ENCODE measurements at regions not wholly inside any gene's neighbourhood (a gene's known extent, or its start where the extent isn't known, plus 50 kb on each side); places are given as distances from the start of the nearest gene placed in this dataset.

GRCh38 chr3:103991-104390, 92.6 kb upstream of the CHL1 start:
- TF ChIP-seq, protein P1, sequence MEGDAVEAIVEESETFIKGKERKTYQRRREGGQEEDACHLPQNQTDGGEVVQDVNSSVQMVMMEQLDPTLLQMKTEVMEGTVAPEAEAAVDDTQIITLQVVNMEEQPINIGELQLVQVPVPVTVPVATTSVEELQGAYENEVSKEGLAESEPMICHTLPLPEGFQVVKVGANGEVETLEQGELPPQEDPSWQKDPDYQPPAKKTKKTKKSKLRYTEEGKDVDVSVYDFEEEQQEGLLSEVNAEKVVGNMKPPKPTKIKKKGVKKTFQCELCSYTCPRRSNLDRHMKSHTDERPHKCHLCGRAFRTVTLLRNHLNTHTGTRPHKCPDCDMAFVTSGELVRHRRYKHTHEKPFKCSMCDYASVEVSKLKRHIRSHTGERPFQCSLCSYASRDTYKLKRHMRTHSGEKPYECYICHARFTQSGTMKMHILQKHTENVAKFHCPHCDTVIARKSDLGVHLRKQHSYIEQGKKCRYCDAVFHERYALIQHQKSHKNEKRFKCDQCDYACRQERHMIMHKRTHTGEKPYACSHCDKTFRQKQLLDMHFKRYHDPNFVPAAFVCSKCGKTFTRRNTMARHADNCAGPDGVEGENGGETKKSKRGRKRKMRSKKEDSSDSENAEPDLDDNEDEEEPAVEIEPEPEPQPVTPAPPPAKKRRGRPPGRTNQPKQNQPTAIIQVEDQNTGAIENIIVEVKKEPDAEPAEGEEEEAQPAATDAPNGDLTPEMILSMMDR (conservative IDR thresholded peaks at IDR 0.05; ENCODE audit: low read depth, low read length): no peak
- H3K27me3 ChIP-seq (ENCODE audit: insufficient read depth, low read depth): no peaks in the 10 kb centered on the region

DNA sequence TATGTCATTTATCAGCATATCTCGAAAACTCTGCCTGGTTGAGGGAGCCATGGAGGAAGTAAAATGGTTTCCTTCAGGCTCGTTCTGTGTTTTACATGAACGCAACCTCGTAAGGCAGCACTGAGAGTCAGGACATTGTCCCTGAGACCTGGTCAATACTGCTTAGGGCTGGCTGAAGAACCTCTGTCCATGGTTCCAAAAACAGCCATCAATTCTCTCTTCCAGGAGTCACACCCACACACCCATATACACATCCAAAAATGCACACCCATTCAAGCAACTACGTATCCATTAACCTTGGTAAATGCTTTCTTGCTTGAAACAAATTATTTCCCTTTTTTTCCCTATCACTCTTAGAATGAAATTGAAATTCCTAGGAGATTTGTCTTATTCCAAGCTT, 91.0 kb upstream of the CHL1 start:
- H3K27me3 ChIP-seq (ENCODE audit: insufficient read depth, low read depth): no peaks in the 10 kb centered on the region
- no peaks in the 10 kb centered on the region for H4K20me1 ChIP-seq (ENCODE audit: insufficient read depth)
- no peak overlapping the region for H3K9ac ChIP-seq
- no peak overlapping the region for H3K27ac ChIP-seq
- no peak overlapping the region for H3K4me3 ChIP-seq (IDR thresholded peaks at IDR 0.05; ENCODE audit: insufficient read depth, low read depth, low read length)
- no peaks in the 10 kb centered on the region for H3K4me1 ChIP-seq (ENCODE audit: low read depth, poor library complexity, severe bottlenecking)
- H3K36me3 ChIP-seq (ENCODE audit: insufficient read depth): no peaks in the 10 kb centered on the region
- TF ChIP-seq, protein P1 (conservative IDR thresholded peaks at IDR 0.05; ENCODE audit: low read depth, low read length): no peak
- H3K4me2 ChIP-seq: no peak overlapping the region
- H3K79me2 ChIP-seq (ENCODE audit: insufficient read depth, low read depth): no peaks in the 10 kb centered on the region
- H2AFZ ChIP-seq (ENCODE audit: low read depth): no peak overlapping the region

More at GRCh38 chr3:103991-104390, 92.6 kb upstream of the CHL1 start:
- Histone ChIP-seq H3K27ac (no peak overlapping the region), H3K36me3 (ENCODE audit: insufficient read depth) (no peaks in the 10 kb centered on the region), H3K79me2 (ENCODE audit: insufficient read depth, low read depth) (no peaks in the 10 kb centered on the region), H4K20me1 (ENCODE audit: insufficient read depth) (no peaks in the 10 kb centered on the region), H3K4me1 (ENCODE audit: low read depth, poor library complexity, severe bottlenecking) (no peaks in the 10 kb centered on the region), H3K4me2 (no peak overlapping the region), H3K4me3 (IDR thresholded peaks at IDR 0.05; ENCODE audit: insufficient read depth, low read depth, low read length) (no peak overlapping the region), H3K9ac (no peak overlapping the region), H2AFZ (ENCODE audit: low read depth) (no peak overlapping the region)

DNA sequence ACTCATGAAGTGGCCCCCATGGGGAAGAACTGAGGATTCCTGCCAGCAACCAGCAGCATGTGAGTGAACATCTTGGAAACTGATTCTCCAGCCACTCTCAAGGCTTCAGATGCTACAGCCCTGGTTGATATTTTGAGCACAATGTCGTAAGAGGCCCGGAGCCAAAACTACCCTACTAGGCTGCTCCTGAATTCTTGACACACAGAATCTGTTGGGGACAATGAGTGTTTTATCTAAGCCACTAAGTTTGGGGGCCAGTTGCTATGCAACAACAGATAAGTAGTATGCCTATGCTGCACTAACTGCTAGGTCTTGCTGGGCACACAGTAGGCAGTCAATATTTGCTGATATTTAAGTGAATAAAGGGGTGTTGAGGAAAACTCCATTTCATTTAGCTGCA, 89.9 kb upstream of the CHL1 start:
- peaks cover 6% of the 10 kb centered on the region for H3K4me1 ChIP-seq (ENCODE audit: low read depth, poor library complexity, severe bottlenecking)
- no peaks in the 10 kb centered on the region for H3K36me3 ChIP-seq (ENCODE audit: insufficient read depth)
- H4K20me1 ChIP-seq (ENCODE audit: insufficient read depth): no peaks in the 10 kb centered on the region
- no peaks in the 10 kb centered on the region for H3K79me2 ChIP-seq (ENCODE audit: insufficient read depth, low read depth)
- TF ChIP-seq, protein P1 (conservative IDR thresholded peaks at IDR 0.05; ENCODE audit: low read depth, low read length): no peak
- H3K4me2 ChIP-seq: no peak overlapping the region
- H2AFZ ChIP-seq (ENCODE audit: low read depth): no peak overlapping the region
- H3K9ac ChIP-seq: no peak overlapping the region
- H3K27me3 ChIP-seq (ENCODE audit: insufficient read depth, low read depth): no peaks in the 10 kb centered on the region
- H3K4me3 ChIP-seq (IDR thresholded peaks at IDR 0.05; ENCODE audit: insufficient read depth, low read depth, low read length): no peak overlapping the region
- no peak overlapping the region for H3K27ac ChIP-seq

- Histone ChIP-seq H3K79me2 (ENCODE audit: insufficient read depth, low read depth) (no peaks in the 10 kb centered on the region), H3K36me3 (ENCODE audit: insufficient read depth) (no peaks in the 10 kb centered on the region), H3K9ac (no peak overlapping the region), H3K4me2 (peak overlapping the region; percentile 39; the same call in 1 of the 2 replicates), H3K27ac (no peak overlapping the region), H3K4me1 (ENCODE audit: low read depth, poor library complexity, severe bottlenecking) (peaks cover 10% of the 10 kb centered on the region), H3K4me3 (IDR thresholded peaks at IDR 0.05; ENCODE audit: insufficient read depth, low read depth, low read length) (no peak overlapping the region), H2AFZ (ENCODE audit: low read depth) (no peak overlapping the region), H4K20me1 (ENCODE audit: insufficient read depth) (no peaks in the 10 kb centered on the region), H3K27me3 (ENCODE audit: insufficient read depth, low read depth) (no peaks in the 10 kb centered on the region)
- TF ChIP-seq, protein P1 (conservative IDR thresholded peaks at IDR 0.05; ENCODE audit: low read depth, low read length): no peak
Observed at GRCh38 chr3:111143-112069, 85.2 kb upstream of the CHL1 start.
